GM10266 (cell line): ENCODE measurements at regions not wholly inside any gene's neighbourhood (a gene's known extent, or its start where the extent isn't known, plus 50 kb on each side); places are given as distances from the start of the nearest gene placed in this dataset.

Experiments used
- DNase-seq: peaks from one replicate; pipeline ENCODE4 v3.0.0; 2012; ENCODE audit errors: extremely low spot score
- CTCF ChIP-seq: IDR thresholded peaks from 2 replicates; pipeline ENCODE4 v1.5.1; 2012; ENCODE audit warnings: mild to moderate bottlenecking, low read depth; ENCODE audit not compliant: control insufficient read depth, insufficient read depth; ENCODE audit errors: missing control alignments

- DNase-seq, result no peak
- TF ChIP-seq CTCF, result no peak
Observed at GRCh38 chr6:114592506-114592905, 249.7 kb upstream of the HS3ST5 start.

- no peak for TF ChIP-seq CTCF
- no peak for DNase-seq
Observed at GRCh38 chr6:114588726-114589125, 245.9 kb upstream of the HS3ST5 start.

- DNase-seq, result no peak
- no peak for TF ChIP-seq CTCF
Observed at GRCh38 chr6:114586298-114586697, 243.5 kb upstream of the HS3ST5 start.

GRCh38 chr6:114581293-114581692 lies 238.5 kb upstream of the HS3ST5 start:
- no peak for DNase-seq
- TF ChIP-seq CTCF, result no peak

- no peak for DNase-seq
- TF ChIP-seq CTCF, result no peak
Observed at GRCh38 chr6:114580882-114581281, 238.1 kb upstream of the HS3ST5 start.

GRCh38 chr6:114579486-114579885 lies 236.7 kb upstream of the HS3ST5 start:
- DNase-seq, result no peak
- TF ChIP-seq CTCF, result no peak

- no peak for TF ChIP-seq CTCF
- DNase-seq, result no peak
Observed at GRCh38 chr6:114577109-114577508, 234.3 kb upstream of the HS3ST5 start.
